ENCODE measurements at regions not wholly inside any gene's neighbourhood (a gene's known extent, or its start where the extent isn't known, plus 50 kb on each side); places are given as distances from the start of the nearest gene placed in this dataset.

- Histone ChIP-seq H3K4me1 (ENCODE audit: control insufficient read depth, extremely low read depth, insufficient read depth, low read length) (peaks cover 13% of the 10 kb centered on the region), H3K27me3 (ENCODE audit: control insufficient read depth, extremely low read depth, insufficient read depth, low read length) (no peaks in the 10 kb centered on the region), H3K79me2 (ENCODE audit: control insufficient read depth, insufficient read depth, low read length) (no peaks in the 10 kb centered on the region), H2AFZ (ENCODE audit: control insufficient read depth, low read length) (no peak overlapping the region), H4K20me1 (ENCODE audit: control insufficient read depth, extremely low read depth, insufficient read depth, low read length) (no peaks in the 10 kb centered on the region), H3K36me3 (ENCODE audit: control insufficient read depth in 2 of 2, extremely low read depth in 1 of 2, insufficient read depth in 2 of 2, low read length in 2 of 2) (no peaks in the 10 kb centered on the region), H3K9ac (ENCODE audit: control insufficient read depth, extremely low read depth, insufficient read depth, low read length) (no peak overlapping the region), H3K4me2 (ENCODE audit: control insufficient read depth, extremely low read depth, insufficient read depth, low read depth, low read length) (no peak overlapping the region), H3K9me1 (ENCODE audit: control insufficient read depth, extremely low read depth, insufficient read depth, low read length) (no peaks in the 10 kb centered on the region), H3K4me3 (ENCODE audit: control insufficient read depth in 2 of 3, extremely low read depth in 1 of 3, insufficient read depth in 2 of 3, low read depth in 1 of 3, low read length in 3 of 3) (no peak overlapping the region), H3K27ac (ENCODE audit: control insufficient read depth, insufficient read depth, low read length) (no peak overlapping the region), H3K9me3 (ENCODE audit: control insufficient read depth, low read depth, low read length) (no peaks in the 10 kb centered on the region)
- TF ChIP-seq EZH2 (IDR thresholded peaks at IDR 0.05; ENCODE audit: low read length) (no peak), CTCF (optimal IDR thresholded peaks at IDR 0.05 in 1 of 3, IDR thresholded peaks at IDR 0.05 in 1 of 3, conservative IDR thresholded peaks at IDR 0.05 in 1 of 3; ENCODE audit: extremely low read depth in 1 of 3, insufficient read depth in 2 of 3, low read length in 3 of 3) (no peak)
- no peak for FAIRE-seq
- DNase-seq (ENCODE audit: low read depth, low spot score), result no peak
- dilution Hi-C loops (cut with MboI; ENCODE audit: extremely low pct_ligation_motif_present, low sequenced_read_pairs), result no loop called here
Observed at GRCh38 chr3:181289306-181289705, 299.8 kb upstream of the DNAJC19 start.

GRCh38 chr3:181288145-181288544, 298.6 kb upstream of the DNAJC19 start:
- dilution Hi-C loops (cut with MboI; ENCODE audit: extremely low pct_ligation_motif_present, low sequenced_read_pairs), result no loop called here
- FAIRE-seq, result no peak
- Histone ChIP-seq H3K4me2 (ENCODE audit: control insufficient read depth, extremely low read depth, insufficient read depth, low read depth, low read length) (no peak overlapping the region), H3K79me2 (ENCODE audit: control insufficient read depth, insufficient read depth, low read length) (no peaks in the 10 kb centered on the region), H3K36me3 (ENCODE audit: control insufficient read depth in 2 of 2, extremely low read depth in 1 of 2, insufficient read depth in 2 of 2, low read length in 2 of 2) (no peaks in the 10 kb centered on the region), H3K9me1 (ENCODE audit: control insufficient read depth, extremely low read depth, insufficient read depth, low read length) (no peaks in the 10 kb centered on the region), H3K9me3 (ENCODE audit: control insufficient read depth, low read depth, low read length) (no peaks in the 10 kb centered on the region), H3K27ac (ENCODE audit: control insufficient read depth, insufficient read depth, low read length) (no peak overlapping the region), H3K4me1 (ENCODE audit: control insufficient read depth, extremely low read depth, insufficient read depth, low read length) (peaks cover 5% of the 10 kb centered on the region), H2AFZ (ENCODE audit: control insufficient read depth, low read length) (no peak overlapping the region), H3K4me3 (ENCODE audit: control insufficient read depth in 2 of 3, extremely low read depth in 1 of 3, insufficient read depth in 2 of 3, low read depth in 1 of 3, low read length in 3 of 3) (no peak overlapping the region), H3K9ac (ENCODE audit: control insufficient read depth, extremely low read depth, insufficient read depth, low read length) (no peak overlapping the region), H4K20me1 (ENCODE audit: control insufficient read depth, extremely low read depth, insufficient read depth, low read length) (no peaks in the 10 kb centered on the region), H3K27me3 (ENCODE audit: control insufficient read depth, extremely low read depth, insufficient read depth, low read length) (no peaks in the 10 kb centered on the region)
- DNase-seq (ENCODE audit: low read depth, low spot score), result no peak
- TF ChIP-seq EZH2 (IDR thresholded peaks at IDR 0.05; ENCODE audit: low read length) (no peak), CTCF (optimal IDR thresholded peaks at IDR 0.05 in 1 of 3, IDR thresholded peaks at IDR 0.05 in 1 of 3, conservative IDR thresholded peaks at IDR 0.05 in 1 of 3; ENCODE audit: extremely low read depth in 1 of 3, insufficient read depth in 2 of 3, low read length in 3 of 3) (no peak)
